ENCODE measurements at regions not wholly inside any gene's neighbourhood (a gene's known extent, or its start where the extent isn't known, plus 50 kb on each side); places are given as distances from the start of the nearest gene placed in this dataset.

- Histone ChIP-seq H3K27me3 (ENCODE audit: control insufficient read depth in 2 of 2, insufficient read depth in 2 of 2, low read length in 2 of 2) (no peaks in the 10 kb centered on the region), H3K27ac (ENCODE audit: low read depth in 2 of 2, low read length in 2 of 2) (no peak overlapping the region), H3K9me3 (ENCODE audit: control insufficient read depth in 2 of 2, low read length in 2 of 2) (no peaks in the 10 kb centered on the region), H3K36me3 (ENCODE audit: control insufficient read depth in 2 of 2, insufficient read depth in 2 of 2, low read length in 2 of 2) (no peaks in the 10 kb centered on the region), H3K4me3 (ENCODE audit: low read length in 2 of 2) (no peak overlapping the region), H3K4me1 (ENCODE audit: control insufficient read depth in 2 of 2, insufficient read depth in 2 of 2, low read length in 2 of 2) (peaks cover 8 to 14% of the 10 kb centered on the region in 2 donors), H3K9ac (ENCODE audit: low read depth in 1 of 2, low read length in 2 of 2) (no peak overlapping the region)
Observed at GRCh38 chr1:229159668-229160544, 111.0 kb upstream of the RAB4A start.

- Histone ChIP-seq H3K27ac (ENCODE audit: low read depth in 2 of 2, low read length in 2 of 2) (no peak overlapping the region), H3K27me3 (ENCODE audit: control insufficient read depth in 2 of 2, insufficient read depth in 2 of 2, low read length in 2 of 2) (no peaks in the 10 kb centered on the region), H3K36me3 (ENCODE audit: control insufficient read depth in 2 of 2, insufficient read depth in 2 of 2, low read length in 2 of 2) (no peaks in the 10 kb centered on the region), H3K4me3 (ENCODE audit: low read length in 2 of 2) (no peak overlapping the region), H3K9me3 (ENCODE audit: control insufficient read depth in 2 of 2, low read length in 2 of 2) (no peaks in the 10 kb centered on the region), H3K4me1 (ENCODE audit: control insufficient read depth in 2 of 2, insufficient read depth in 2 of 2, low read length in 2 of 2) (peaks cover 17 to 23% of the 10 kb centered on the region in 2 donors), H3K9ac (ENCODE audit: low read depth in 1 of 2, low read length in 2 of 2) (no peak overlapping the region)
Observed at GRCh38 chr1:229161740-229162139, 109.2 kb upstream of the RAB4A start.

- Histone ChIP-seq H3K36me3 (ENCODE audit: control insufficient read depth in 2 of 2, insufficient read depth in 2 of 2, low read length in 2 of 2) (no peaks in the 10 kb centered on the region), H3K27ac (ENCODE audit: low read depth in 2 of 2, low read length in 2 of 2) (no peak overlapping the region), H3K4me3 (ENCODE audit: low read length in 2 of 2) (no peak overlapping the region), H3K9me3 (ENCODE audit: control insufficient read depth in 2 of 2, low read length in 2 of 2) (no peaks in the 10 kb centered on the region), H3K9ac (ENCODE audit: low read depth in 1 of 2, low read length in 2 of 2) (no peak overlapping the region), H3K4me1 (ENCODE audit: control insufficient read depth in 2 of 2, insufficient read depth in 2 of 2, low read length in 2 of 2) (peaks cover 17 to 23% of the 10 kb centered on the region in 2 donors), H3K27me3 (ENCODE audit: control insufficient read depth in 2 of 2, insufficient read depth in 2 of 2, low read length in 2 of 2) (no peaks in the 10 kb centered on the region)
Observed at GRCh38 chr1:229162825-229163515, 107.9 kb upstream of the RAB4A start.

GRCh38 chr1:229164348-229164747, 106.6 kb upstream of the RAB4A start:
- Histone ChIP-seq H3K27ac (ENCODE audit: low read depth in 2 of 2, low read length in 2 of 2) (peak overlapping the region; percentile 82 to 83), H3K9ac (ENCODE audit: low read depth in 1 of 2, low read length in 2 of 2) (peak overlapping the region in 1 of 2 donors; percentile 10), H3K9me3 (ENCODE audit: control insufficient read depth in 2 of 2, low read length in 2 of 2) (no peaks in the 10 kb centered on the region), H3K27me3 (ENCODE audit: control insufficient read depth in 2 of 2, insufficient read depth in 2 of 2, low read length in 2 of 2) (no peaks in the 10 kb centered on the region), H3K4me3 (ENCODE audit: low read length in 2 of 2) (peak overlapping the region in 1 of 2 donors; percentile 14), H3K36me3 (ENCODE audit: control insufficient read depth in 2 of 2, insufficient read depth in 2 of 2, low read length in 2 of 2) (no peaks in the 10 kb centered on the region), H3K4me1 (ENCODE audit: control insufficient read depth in 2 of 2, insufficient read depth in 2 of 2, low read length in 2 of 2) (peaks cover 15 to 18% of the 10 kb centered on the region in 2 donors)

- no peaks in the 10 kb centered on the region for H3K36me3 ChIP-seq (ENCODE audit: control insufficient read depth in 2 of 2, insufficient read depth in 2 of 2, low read length in 2 of 2)
- no peaks in the 10 kb centered on the region for H3K27me3 ChIP-seq (ENCODE audit: control insufficient read depth in 2 of 2, insufficient read depth in 2 of 2, low read length in 2 of 2)
- H3K27ac ChIP-seq (ENCODE audit: low read depth in 2 of 2, low read length in 2 of 2) = peak overlapping the region; percentile 82 to 83
- peak overlapping the region in 1 of 2 donors; percentile 14 for H3K4me3 ChIP-seq (ENCODE audit: low read length in 2 of 2)
- H3K4me1 ChIP-seq (ENCODE audit: control insufficient read depth in 2 of 2, insufficient read depth in 2 of 2, low read length in 2 of 2) = peaks cover 15 to 18% of the 10 kb centered on the region in 2 donors
- H3K9me3 ChIP-seq (ENCODE audit: control insufficient read depth in 2 of 2, low read length in 2 of 2) = no peaks in the 10 kb centered on the region
- peak overlapping the region; percentile 21 to 27 for H3K9ac ChIP-seq (ENCODE audit: low read depth in 1 of 2, low read length in 2 of 2)
Observed at GRCh38 chr1:229164836-229165735, 105.8 kb upstream of the RAB4A start.

GRCh38 chr1:229167318-229167717, 103.6 kb upstream of the RAB4A start:
- peaks cover 19 to 22% of the 10 kb centered on the region in 2 donors for H3K4me1 ChIP-seq (ENCODE audit: control insufficient read depth in 2 of 2, insufficient read depth in 2 of 2, low read length in 2 of 2)
- H3K4me3 ChIP-seq (ENCODE audit: low read length in 2 of 2) = no peak overlapping the region
- H3K27ac ChIP-seq (ENCODE audit: low read depth in 2 of 2, low read length in 2 of 2) = no peak overlapping the region
- H3K9ac ChIP-seq (ENCODE audit: low read depth in 1 of 2, low read length in 2 of 2) = no peak overlapping the region
- no peaks in the 10 kb centered on the region for H3K9me3 ChIP-seq (ENCODE audit: control insufficient read depth in 2 of 2, low read length in 2 of 2)
- no peaks in the 10 kb centered on the region for H3K27me3 ChIP-seq (ENCODE audit: control insufficient read depth in 2 of 2, insufficient read depth in 2 of 2, low read length in 2 of 2)
- H3K36me3 ChIP-seq (ENCODE audit: control insufficient read depth in 2 of 2, insufficient read depth in 2 of 2, low read length in 2 of 2) = no peaks in the 10 kb centered on the region

GRCh38 chr1:229169399-229169798, 101.5 kb upstream of the RAB4A start:
- Histone ChIP-seq H3K9me3 (ENCODE audit: control insufficient read depth in 2 of 2, low read length in 2 of 2) (no peaks in the 10 kb centered on the region), H3K36me3 (ENCODE audit: control insufficient read depth in 2 of 2, insufficient read depth in 2 of 2, low read length in 2 of 2) (no peaks in the 10 kb centered on the region), H3K27me3 (ENCODE audit: control insufficient read depth in 2 of 2, insufficient read depth in 2 of 2, low read length in 2 of 2) (no peaks in the 10 kb centered on the region), H3K9ac (ENCODE audit: low read depth in 1 of 2, low read length in 2 of 2) (no peak overlapping the region), H3K27ac (ENCODE audit: low read depth in 2 of 2, low read length in 2 of 2) (no peak overlapping the region), H3K4me3 (ENCODE audit: low read length in 2 of 2) (no peak overlapping the region), H3K4me1 (ENCODE audit: control insufficient read depth in 2 of 2, insufficient read depth in 2 of 2, low read length in 2 of 2) (peaks cover 19 to 23% of the 10 kb centered on the region in 2 donors)

- H3K4me1 ChIP-seq (ENCODE audit: control insufficient read depth in 2 of 2, insufficient read depth in 2 of 2, low read length in 2 of 2) = peaks cover 10 to 14% of the 10 kb centered on the region in 2 donors
- H3K9ac ChIP-seq (ENCODE audit: low read depth in 1 of 2, low read length in 2 of 2) = no peak overlapping the region
- no peak overlapping the region for H3K4me3 ChIP-seq (ENCODE audit: low read length in 2 of 2)
Observed at GRCh38 chr1:229170274-229170673, 100.6 kb upstream of the RAB4A start.

GRCh38 chr1:229170778-229171505, 100.0 kb upstream of the RAB4A start:
- Histone ChIP-seq H3K4me3 (ENCODE audit: low read length in 2 of 2) (no peak overlapping the region), H3K9ac (ENCODE audit: low read depth in 1 of 2, low read length in 2 of 2) (no peak overlapping the region), H3K27ac (ENCODE audit: low read depth in 2 of 2, low read length in 2 of 2) (peak overlapping the region; percentile 39 to 48), H3K4me1 (ENCODE audit: control insufficient read depth in 2 of 2, insufficient read depth in 2 of 2, low read length in 2 of 2) (peaks cover 4 to 9% of the 10 kb centered on the region in 2 donors), H3K9me3 (ENCODE audit: control insufficient read depth in 2 of 2, low read length in 2 of 2) (no peaks in the 10 kb centered on the region), H3K36me3 (ENCODE audit: control insufficient read depth in 2 of 2, insufficient read depth in 2 of 2, low read length in 2 of 2) (no peaks in the 10 kb centered on the region), H3K27me3 (ENCODE audit: control insufficient read depth in 2 of 2, insufficient read depth in 2 of 2, low read length in 2 of 2) (no peaks in the 10 kb centered on the region)

More at GRCh38 chr1:229170274-229170673, 100.6 kb upstream of the RAB4A start:
- no peaks in the 10 kb centered on the region for H3K27me3 ChIP-seq (ENCODE audit: control insufficient read depth in 2 of 2, insufficient read depth in 2 of 2, low read length in 2 of 2)
- H3K9me3 ChIP-seq (ENCODE audit: control insufficient read depth in 2 of 2, low read length in 2 of 2) = no peaks in the 10 kb centered on the region
- H3K27ac ChIP-seq (ENCODE audit: low read depth in 2 of 2, low read length in 2 of 2) = no peak overlapping the region
- no peaks in the 10 kb centered on the region for H3K36me3 ChIP-seq (ENCODE audit: control insufficient read depth in 2 of 2, insufficient read depth in 2 of 2, low read length in 2 of 2)
